ENCODE measurements at regions not wholly inside any gene's neighbourhood (a gene's known extent, or its start where the extent isn't known, plus 50 kb on each side); places are given as distances from the start of the nearest gene placed in this dataset.

- no peak overlapping the region for H3K27ac ChIP-seq (ENCODE audit: low read depth in 2 of 2, low read length in 1 of 2)
- H2AFZ ChIP-seq (ENCODE audit: low read depth), result no peak overlapping the region
- no peak overlapping the region for H3K4me2 ChIP-seq
- DNase-seq, result no peak
- H3K79me2 ChIP-seq (ENCODE audit: insufficient read depth), result no peaks in the 10 kb centered on the region
- no peak overlapping the region for H3K4me3 ChIP-seq (ENCODE audit: low read depth in 2 of 2, low read length in 1 of 2)
- peaks cover 22% of the 10 kb centered on the region; the same call in 1 of the 2 replicates for H3K27me3 ChIP-seq (ENCODE audit: insufficient read depth)
- 81% methylated on average over 11 of the region's 11 CpGs for WGBS (ENCODE audit: low lambda C conversion rate)
- TF ChIP-seq FOSL2 (IDR thresholded peaks at IDR 0.05; ENCODE audit: borderline replicate concordance, low read depth) (no peak), CTCF (IDR thresholded peaks at IDR 0.05) (no peak), JUND (IDR thresholded peaks at IDR 0.05) (no peak), FOXM1 (IDR thresholded peaks at IDR 0.05; ENCODE audit: low read depth) (no peak), POLR2AphosphoS5 (IDR thresholded peaks at IDR 0.05; ENCODE audit: low read depth, low read length) (no peak), NRF1 (IDR thresholded peaks at IDR 0.05; ENCODE audit: low read depth, low read length) (no peak), TCF12 (IDR thresholded peaks at IDR 0.05) (no peak), SIN3A (IDR thresholded peaks at IDR 0.05; ENCODE audit: borderline replicate concordance, low read depth, low read length) (no peak)
- TF ChIP-seq, protein P1, sequence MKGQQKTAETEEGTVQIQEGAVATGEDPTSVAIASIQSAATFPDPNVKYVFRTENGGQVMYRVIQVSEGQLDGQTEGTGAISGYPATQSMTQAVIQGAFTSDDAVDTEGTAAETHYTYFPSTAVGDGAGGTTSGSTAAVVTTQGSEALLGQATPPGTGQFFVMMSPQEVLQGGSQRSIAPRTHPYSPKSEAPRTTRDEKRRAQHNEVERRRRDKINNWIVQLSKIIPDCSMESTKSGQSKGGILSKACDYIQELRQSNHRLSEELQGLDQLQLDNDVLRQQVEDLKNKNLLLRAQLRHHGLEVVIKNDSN (IDR thresholded peaks at IDR 0.05; ENCODE audit: borderline replicate concordance, low read depth), result no peak
- H3K9me3 ChIP-seq, result peaks cover 4% of the 10 kb centered on the region; the same call in 1 of the 2 replicates
- H3K4me1 ChIP-seq (ENCODE audit: control insufficient read depth in 1 of 2, insufficient read depth in 2 of 2, low read depth in 1 of 2, low read length in 1 of 2), result peaks cover 11 to 12% of the 10 kb centered on the region in 2 experiments; a peak in 2 of 4 replicates
- no peaks in the 10 kb centered on the region for H3F3A ChIP-seq (replicated peaks; ENCODE audit: insufficient read depth)
- H4K20me1 ChIP-seq (ENCODE audit: insufficient read depth), result no peaks in the 10 kb centered on the region
- H3K36me3 ChIP-seq (replicated peaks in 1 of 2; ENCODE audit: control insufficient read depth in 1 of 2, insufficient read depth in 2 of 2, low read length in 1 of 2), result no peaks in the 10 kb centered on the region
- POLR2A ChIA-PET, result no interaction called here
- H3K9ac ChIP-seq, result no peak overlapping the region
- CTCF ChIA-PET, result interaction anchor here (0.8 kb wide), 1 partner anchor 512 kb away, joined by 3 read pairs; no protein-coding TSS in a partner anchor
- H3K9me2 ChIP-seq, result no peaks in the 10 kb centered on the region
Measured at GRCh38 chr3:194739498-194740284, 54.0 kb downstream of the FAM43A start.

DNA sequence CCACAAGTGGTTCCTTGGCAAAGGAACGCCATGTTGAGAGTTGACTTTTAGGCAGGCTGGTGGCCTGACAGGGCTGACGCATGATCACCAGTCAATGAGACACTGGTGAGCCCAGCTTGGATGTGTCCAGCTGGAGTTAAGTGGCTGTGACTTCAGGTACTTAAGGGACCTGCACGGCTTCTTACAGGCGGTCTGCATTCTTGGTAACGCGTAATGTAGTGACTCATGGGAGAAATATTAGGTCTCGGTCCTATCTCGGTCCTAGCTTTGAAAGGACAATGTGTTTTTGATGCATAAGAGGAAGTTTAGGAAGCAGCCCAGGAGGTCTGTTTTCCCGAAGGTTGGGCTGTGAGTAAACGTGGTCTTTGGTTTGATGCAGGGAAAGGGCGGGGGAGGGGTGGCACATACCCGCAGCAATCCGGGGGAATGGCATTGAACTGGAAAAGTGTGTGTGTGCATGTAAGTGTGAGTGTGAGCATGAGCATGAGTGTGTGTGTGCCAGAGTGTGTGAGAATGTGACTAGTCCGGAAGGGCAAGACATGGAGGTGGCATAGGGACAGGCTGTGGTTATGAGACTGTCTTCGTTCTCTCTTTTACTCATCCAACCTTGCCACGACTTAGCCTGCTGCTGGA lies 55.3 kb downstream of the FAM43A start:
- Histone ChIP-seq H3K36me3 (replicated peaks in 1 of 2; ENCODE audit: control insufficient read depth in 1 of 2, insufficient read depth in 2 of 2, low read length in 1 of 2) (no peaks in the 10 kb centered on the region), H2AFZ (ENCODE audit: low read depth) (peak overlapping the region; percentile 18; the same call in 1 of the 2 replicates), H3K9me2 (no peaks in the 10 kb centered on the region), H4K20me1 (ENCODE audit: insufficient read depth) (no peaks in the 10 kb centered on the region), H3K27ac (ENCODE audit: low read depth in 2 of 2, low read length in 1 of 2) (no peak overlapping the region), H3K27me3 (ENCODE audit: insufficient read depth) (peaks cover 22% of the 10 kb centered on the region; the same call in 1 of the 2 replicates), H3K9ac (no peak overlapping the region), H3K4me1 (ENCODE audit: control insufficient read depth in 1 of 2, insufficient read depth in 2 of 2, low read depth in 1 of 2, low read length in 1 of 2) (peaks cover 11 to 12% of the 10 kb centered on the region in 2 experiments; a peak in 2 of 4 replicates), H3K4me2 (peak overlapping the region; percentile 33), H3F3A (replicated peaks; ENCODE audit: insufficient read depth) (no peaks in the 10 kb centered on the region), H3K79me2 (ENCODE audit: insufficient read depth) (no peaks in the 10 kb centered on the region), H3K4me3 (ENCODE audit: low read depth in 2 of 2, low read length in 1 of 2) (no peak overlapping the region), H3K9me3 (no peaks in the 10 kb centered on the region)
- WGBS (ENCODE audit: low lambda C conversion rate), result 39% methylated on average over 15 of the region's 16 CpGs
- POLR2A ChIA-PET, result no interaction called here
- DNase-seq, result no peak
- CTCF ChIA-PET, result interaction anchor here (0.6 kb wide), 2 partner anchors 366 to 490 kb away, joined by 3 read pairs; no protein-coding TSS in a partner anchor
- TF ChIP-seq, protein P1 (IDR thresholded peaks at IDR 0.05; ENCODE audit: borderline replicate concordance, low read depth), result no peak
- no peak for TF ChIP-seq NFIC (IDR thresholded peaks at IDR 0.05; ENCODE audit: borderline replicate concordance)
- no peak for TF ChIP-seq IRF3 (IDR thresholded peaks at IDR 0.05; ENCODE audit: low read depth, low read length)
- TF ChIP-seq CTCF (IDR thresholded peaks at IDR 0.05), result no peak
- no peak for TF ChIP-seq TAF1 (IDR thresholded peaks at IDR 0.05; ENCODE audit: borderline replicate concordance, low read depth, low read length)
- TF ChIP-seq FOXJ3 (CRISPR knock-in tag; IDR thresholded peaks at IDR 0.05), result no peak
- TF ChIP-seq USF2 (IDR thresholded peaks at IDR 0.05; ENCODE audit: borderline replicate concordance, low read depth, low read length), result no peak
- TF ChIP-seq JUND (IDR thresholded peaks at IDR 0.05), result peak; percentile 55
